SH-SY5Y (cell line): ENCODE measurements at regions not wholly inside any gene's neighbourhood (a gene's known extent, or its start where the extent isn't known, plus 50 kb on each side); places are given as distances from the start of the nearest gene placed in this dataset.

Experiments
- GATA2 ChIP-seq: IDR thresholded peaks from 2 replicates; pipeline ENCODE4 v1.6.1; 2011; ENCODE audit warnings: mild to moderate bottlenecking, low read depth, low read length
- GATA3 ChIP-seq: IDR thresholded peaks from 2 replicates; pipeline ENCODE4 v1.6.1; 2011; ENCODE audit warnings: low read depth, mild to moderate bottlenecking, low read length, moderate library complexity

GRCh38 chr14:48373981-48374380, 698.6 kb upstream of the MDGA2 start:
- TF ChIP-seq GATA2 (no peak), GATA3 (no peak)
